GM20000 (cell line): ENCODE measurements at regions not wholly inside any gene's neighbourhood (a gene's known extent, or its start where the extent isn't known, plus 50 kb on each side); places are given as distances from the start of the nearest gene placed in this dataset.
A peak's percentile ranks its signal among the peaks of the same experiment; 100 is the strongest.

Experiments
- DNase-seq: peaks from one replicate; pipeline ENCODE4 v3.0.0; 2012; ENCODE audit warnings: low spot score
- CTCF ChIP-seq: IDR thresholded peaks from 2 replicates; pipeline ENCODE4 v1.5.1; 2012; ENCODE audit warnings: mild to moderate bottlenecking, control low read depth; ENCODE audit errors: extremely low read depth, missing control alignments

- DNase-seq: no peak
- TF ChIP-seq CTCF: no peak
Observed at GRCh38 chr7:41048771-41049170, 654.1 kb downstream of the INHBA start.

DNA sequence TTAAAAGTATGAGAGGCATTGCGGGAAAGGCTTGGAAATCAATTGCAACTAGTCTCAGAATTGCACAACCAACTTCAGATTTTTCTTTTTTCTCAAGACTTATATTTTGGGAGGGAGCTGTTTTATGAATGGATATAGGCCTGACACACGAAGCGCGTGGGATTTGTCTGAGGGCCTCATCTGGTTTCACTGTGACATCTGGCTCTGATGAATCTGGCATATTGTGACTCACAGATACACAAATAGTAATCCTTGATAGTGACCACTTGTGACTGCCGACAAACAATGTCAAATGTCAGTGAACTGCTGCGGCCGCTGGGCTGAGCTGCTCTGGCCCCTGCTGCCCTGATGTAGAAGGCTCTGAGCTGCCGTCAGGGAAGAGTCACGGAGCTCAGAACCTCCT lies 655.1 kb downstream of the INHBA start:
- DNase-seq: no peak
- TF ChIP-seq CTCF: no peak

- no peak for TF ChIP-seq CTCF
- DNase-seq: no peak
Observed at GRCh38 chr7:41047211-41047610, 655.7 kb downstream of the INHBA start.

GRCh38 chr7:41046776-41047175 lies 656.1 kb downstream of the INHBA start:
- DNase-seq: no peak
- no peak for TF ChIP-seq CTCF

- DNase-seq: no peak
- no peak for TF ChIP-seq CTCF
Observed at GRCh38 chr7:41046221-41046761, 656.6 kb downstream of the INHBA start.

GRCh38 chr7:41045556-41046123 lies 657.2 kb downstream of the INHBA start:
- DNase-seq: peak; percentile 7
- TF ChIP-seq CTCF: no peak

DNA sequence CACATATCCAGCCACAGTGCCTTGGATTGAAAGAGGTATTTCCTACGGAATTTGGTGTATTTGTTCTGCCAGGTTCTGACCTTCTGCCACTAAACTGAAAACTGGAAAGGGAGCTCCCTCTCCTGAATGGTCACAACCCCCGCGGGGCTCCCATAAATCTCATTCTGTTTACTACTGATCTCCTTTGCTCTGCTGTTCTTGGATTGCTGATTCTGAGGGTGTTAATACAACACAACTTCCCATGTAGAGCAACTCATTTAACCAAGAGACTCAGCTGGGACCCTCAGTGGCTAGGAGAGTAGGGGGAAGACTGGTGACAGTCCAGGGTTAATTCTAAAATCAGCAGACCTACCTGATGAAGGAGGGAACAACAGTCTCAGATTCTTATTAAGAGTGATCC lies 662.9 kb downstream of the INHBA start:
- no peak for TF ChIP-seq CTCF
- DNase-seq: no peak
